ENCODE measurements at regions not wholly inside any gene's neighbourhood (a gene's known extent, or its start where the extent isn't known, plus 50 kb on each side); places are given as distances from the start of the nearest gene placed in this dataset.
"Not testable (repeated sequence)": the region's sequence is repeated elsewhere in the genome, so short reads cannot be mapped to it uniquely, and the experiment has no call there.

- DNase-seq, result no peak
These were observed 200.7 kb downstream of the RRAGC start for GRCh38 chr1:38658883-38659282.

- no peak for DNase-seq
These were observed 201.7 kb downstream of the RRAGC start for GRCh38 chr1:38657873-38658272.

GRCh38 chr1:38657207-38657840 is 202.2 kb downstream of the RRAGC start:
- DNase-seq, result no peak

- no peak for DNase-seq
These were observed 202.8 kb downstream of the RRAGC start for GRCh38 chr1:38656726-38657125.

- DNase-seq, result no peak
These were observed 207.4 kb downstream of the RRAGC start for GRCh38 chr1:38652217-38652616.

- DNase-seq, result no peak
These were observed 207.9 kb downstream of the RRAGC start for GRCh38 chr1:38651669-38652068.

GRCh38 chr1:38648417-38648816 is 211.2 kb downstream of the RRAGC start:
- DNase-seq, result no peak

GRCh38 chr1:38647341-38647740 is 212.2 kb downstream of the RRAGC start:
- DNase-seq, result not testable (repeated sequence)

GRCh38 chr1:38644092-38644491 is 215.5 kb downstream of the RRAGC start:
- no peak for DNase-seq

- no peak for DNase-seq
These were observed 217.9 kb downstream of the RRAGC start for GRCh38 chr1:38641661-38642060.

GRCh38 chr1:38640371-38640770 is 219.2 kb downstream of the RRAGC start:
- no peak for DNase-seq

- DNase-seq, result no peak
These were observed 231.3 kb downstream of the RRAGC start for GRCh38 chr1:38628241-38628640.

- no peak for DNase-seq
These were observed 233.6 kb downstream of the RRAGC start for GRCh38 chr1:38625939-38626338.

GRCh38 chr1:38624336-38625039 is 235.1 kb downstream of the RRAGC start:
- no peak for DNase-seq

GRCh38 chr1:38623529-38623928 is 236.0 kb downstream of the RRAGC start:
- no peak for DNase-seq

- no peak for DNase-seq
These were observed 237.4 kb downstream of the RRAGC start for GRCh38 chr1:38622197-38622596.

- no peak for DNase-seq
These were observed 242.7 kb downstream of the RRAGC start for GRCh38 chr1:38616846-38617245.

- no peak for DNase-seq
These were observed 243.9 kb downstream of the RRAGC start for GRCh38 chr1:38615680-38616079.

GRCh38 chr1:38614861-38615260 is 244.7 kb downstream of the RRAGC start:
- DNase-seq, result no peak

GRCh38 chr1:38613996-38614395 is 245.6 kb downstream of the RRAGC start:
- no peak for DNase-seq

GRCh38 chr1:38612951-38613350 is 246.6 kb downstream of the RRAGC start:
- no peak for DNase-seq

- DNase-seq, result no peak
These were observed 247.8 kb downstream of the RRAGC start for GRCh38 chr1:38611664-38612211.

- no peak for DNase-seq
These were observed 250.2 kb downstream of the RRAGC start for GRCh38 chr1:38609166-38610025.

All from CD4-positive, alpha-beta T cell treated with Interleukin-15 for 1 hour (primary cell).